K562 (cell line): ENCODE measurements at regions not wholly inside any gene's neighbourhood (a gene's known extent, or its start where the extent isn't known, plus 50 kb on each side); places are given as distances from the start of the nearest gene placed in this dataset.

ENCODE experiments used
- ATAC-seq: fragments of 200-7000 bp; cut with Tn5 transposase; 3 replicates; pipeline ENCODE4 v1.9.1; 2020; ENCODE audit warnings: moderate library complexity
- BruUV-seq: library from RNA; stranded (reverse); fragments of 400-500 nt; replicated peaks from 2 replicates; lab custom pipeline; 2021; lab: Mats Ljungman, UMichigan
- CTCF ChIA-PET: fragments of 300-600 bp; formaldehyde crosslinking; extraction: SDS; loops from one replicate; lab custom pipeline; 2021; ENCODE audit warnings: low intra/inter-chr PET ratio; lab: Yijun Ruan, JAX
- POLR2A ChIA-PET: fragments of 300-600, 350-650 bp; sonication (Branson Sonifier 250); formaldehyde crosslinking; extraction: SDS; loops from one replicate; lab custom pipeline; 2021; ENCODE audit warnings: antibody characterized with exemption, inconsistent platforms; lab: Yijun Ruan, JAX
- DNase-seq, 4 experiments: peaks; one replicate each; pipeline versions ENCODE4 v3.0.0 to v3.0.0-alpha.2; 2011 to 2018; ENCODE audit warnings: low spot score in 3 of 4, mixed read lengths in 3 of 4; ENCODE audit errors: extremely low read depth in 1 of 4
- FAIRE-seq: peaks from 2 replicates; lab custom pipeline; 2011; peaks lifted over from hg19 to GRCh38; lab: Jason Lieb, UNC
- H2AFZ ChIP-seq: 2 replicates; pipeline ENCODE4 v1.6.0; 2011; ENCODE audit warnings: low read depth, low read length, control low read depth, inconsistent platforms
- H3K27ac ChIP-seq: fragments of 200-600 bp; 3 replicates; pipeline ENCODE4 v1.8.0; 2011; ENCODE audit warnings: low read depth, mild to moderate bottlenecking, control low read depth, inconsistent platforms, low read length, moderate library complexity, mixed read lengths; ENCODE audit errors: extremely low read depth
- H3K27me3 ChIP-seq, 2 experiments: fragments of 300-600 bp in 1 of 2; 2 replicates in 1 of 2; 3 replicates in 1 of 2; pipeline versions ENCODE4 v1.6.0 to v1.8.0; 2011; ENCODE audit warnings: inconsistent platforms in 2 of 2, low read length in 2 of 2, mild to moderate bottlenecking in 1 of 2, mixed read lengths in 1 of 2, moderate library complexity in 1 of 2; ENCODE audit not compliant: control insufficient read depth in 2 of 2, insufficient read depth in 2 of 2
- H3K36me3 ChIP-seq: fragments of 300-600 bp; 3 replicates; pipeline ENCODE4 v1.8.0; 2011; ENCODE audit warnings: mild to moderate bottlenecking, low read length, inconsistent platforms; ENCODE audit not compliant: control insufficient read depth, insufficient read depth
- H3K4me1 ChIP-seq, 2 experiments: fragments of 200-600 bp in 1 of 2; replicated peaks in 1 of 2; 2 replicates in 1 of 2; 3 replicates in 1 of 2; pipeline versions ENCODE4 v1.5.1 to v1.8.0; 2011; ENCODE audit warnings: inconsistent platforms in 2 of 2, low read length in 2 of 2, mild to moderate bottlenecking in 1 of 2, mixed read lengths in 1 of 2, moderate library complexity in 1 of 2; ENCODE audit not compliant: control insufficient read depth in 2 of 2, insufficient read depth in 2 of 2
- H3K4me2 ChIP-seq: 2 replicates; pipeline ENCODE4 v1.6.1; 2011; ENCODE audit warnings: low read length, control low read depth, inconsistent platforms, mixed read lengths; ENCODE audit not compliant: insufficient read depth
- H3K4me3 ChIP-seq: fragments of 200-600 bp; sonication (generic), shearing (Covaris generic); 2 replicates; pipeline ENCODE4 v1.5.1; 2016; ENCODE audit warnings: control low read depth, inconsistent platforms
- H3K79me2 ChIP-seq: fragments of 200-600 bp; 3 replicates; pipeline ENCODE4 v1.8.0; 2011; ENCODE audit warnings: low read length, inconsistent platforms; ENCODE audit not compliant: control insufficient read depth, insufficient read depth
- H3K9ac ChIP-seq, 2 experiments: 2 replicates each; pipeline versions ENCODE4 v1.6.0 to v1.6.1; 2011; ENCODE audit warnings: low read depth in 2 of 2, low read length in 2 of 2, control low read depth in 1 of 2, inconsistent platforms in 1 of 2, mild to moderate bottlenecking in 1 of 2, mixed read lengths in 1 of 2; ENCODE audit not compliant: insufficient read depth in 1 of 2
- H3K9me1 ChIP-seq: one replicate; pipeline ENCODE4 v1.6.0; 2011; ENCODE audit warnings: inconsistent platforms, mild to moderate bottlenecking, low read length, moderate library complexity; ENCODE audit not compliant: control insufficient read depth, insufficient read depth
- H3K9me3 ChIP-seq: replicated peaks from 2 replicates; pipeline ENCODE4 v1.5.1; 2011; ENCODE audit warnings: low read depth, low read length, inconsistent platforms; ENCODE audit not compliant: control insufficient read depth, insufficient read depth
- H4K20me1 ChIP-seq: replicated peaks from 2 replicates; pipeline ENCODE4 v1.6.1; 2011; ENCODE audit warnings: low read length, inconsistent platforms, mixed read lengths; ENCODE audit not compliant: control insufficient read depth, insufficient read depth
- ARID2 ChIP-seq: fragments of 450-650 bp; IDR thresholded peaks from 2 replicates; pipeline ENCODE4 v1.6.1; 2017; ENCODE audit warnings: antibody characterized with exemption, mild to moderate bottlenecking
- ARNT ChIP-seq, 2 experiments: fragments of 450-650 bp; IDR thresholded peaks; 2 replicates each; pipeline ENCODE4 v1.6.1; 2016; ENCODE audit warnings: mild to moderate bottlenecking in 1 of 2
- C11orf30 ChIP-seq: fragments of 450-650 bp; IDR thresholded peaks from 2 replicates; pipeline ENCODE4 v1.6.1; 2016; ENCODE audit warnings: low read depth, mild to moderate bottlenecking
- CCAR2 ChIP-seq: fragments of 200-400 bp; formaldehyde crosslinking; IDR thresholded peaks from 2 replicates; pipeline ENCODE4 v1.6.1; 2017; ENCODE audit warnings: mild to moderate bottlenecking, low read depth, low read length
- CUX1 ChIP-seq: fragments of 200-800 bp; sonication (Bioruptor generic); IDR thresholded peaks from 2 replicates; pipeline ENCODE4 v1.6.1; 2016; ENCODE audit warnings: missing genetic modification characterization, missing compliant biosample characterization
- E2F8 ChIP-seq: fragments of 450-650 bp; IDR thresholded peaks from 2 replicates; pipeline ENCODE4 v1.7.1; 2018; ENCODE audit warnings: mild to moderate bottlenecking, low read depth; ENCODE audit not compliant: partially characterized antibody
- KDM5B ChIP-seq: fragments of 200-600 bp; sonication (generic); IDR thresholded peaks from 2 replicates; pipeline ENCODE4 v1.6.1; 2012; ENCODE audit warnings: low read depth, mild to moderate bottlenecking, moderate library complexity, low read length, control low read depth, inconsistent platforms; ENCODE audit not compliant: insufficient replicate concordance
- KHSRP ChIP-seq: fragments of 450-650 bp; IDR thresholded peaks from 2 replicates; pipeline ENCODE4 v1.6.1; 2017
- MAFG ChIP-seq: fragments of 450-650 bp; conservative IDR thresholded peaks from 2 replicates; pipeline ENCODE4 v1.6.1; 2016; ENCODE audit warnings: missing genetic modification characterization, missing compliant biosample characterization
- MITF ChIP-seq: IDR thresholded peaks from 2 replicates; pipeline ENCODE4 v1.6.1; 2014; ENCODE audit warnings: antibody characterized with exemption
- POLR3A ChIP-seq: IDR thresholded peaks from 2 replicates; pipeline ENCODE4 v1.6.1; 2011; ENCODE audit warnings: borderline replicate concordance, mild to moderate bottlenecking, moderate library complexity; ENCODE audit not compliant: insufficient read length, insufficient read depth; ENCODE audit errors: extremely low read depth
- TAF9B ChIP-seq: fragments of 450-650 bp; IDR thresholded peaks from 2 replicates; pipeline ENCODE4 v1.6.1; 2018; ENCODE audit warnings: mild to moderate bottlenecking; ENCODE audit not compliant: partially characterized antibody
- ZNF274 ChIP-seq: IDR thresholded peaks from 2 replicates; pipeline ENCODE4 v1.6.1; 2011; ENCODE audit warnings: low read depth, mild to moderate bottlenecking, low read length, moderate library complexity, borderline replicate concordance
- ZNF316 ChIP-seq: fragments of 450-650 bp; IDR thresholded peaks from 2 replicates; pipeline ENCODE4 v1.6.1; 2016
- ZNF699 ChIP-seq: fragments of 250-450 bp; sonication (Bioruptor Pico); IDR thresholded peaks from 2 replicates; pipeline ENCODE4 v1.8.0; 2021; ENCODE audit warnings: mild to moderate bottlenecking, moderate library complexity; ENCODE audit not compliant: insufficient replicate concordance
- WGBS: fragments of 100-300 bp; shearing (Covaris generic); methylation state at CpG from one replicate; pipeline ENCODE4 v1.1.6; 2016; ENCODE audit warnings: low coverage, mixed read lengths; ENCODE audit not compliant: insufficient coverage; ENCODE audit errors: missing lambda C conversion rate; 5-methylcytosine and 5-hydroxymethylcytosine counted together
- in situ Hi-C: fragments of 300-500 bp; cut with MboI; formaldehyde crosslinking; loops from 4 replicates; pipeline ENCODE4 v1.15.0; 2018; ENCODE audit warnings: inconsistent platforms, mixed read lengths
- intact Hi-C: fragments of 100-400 bp; cut with micrococcal nuclease; formaldehyde crosslinking; loops from 2 replicates; pipeline ENCODE4 v1.14.2; 2022

- FAIRE-seq (no peak), ATAC-seq (no peak), DNase-seq (no peak)
- Histone ChIP-seq H3K27ac (no peak overlapping the region), H3K79me2 (no peaks in the 10 kb centered on the region), H2AFZ (no peak overlapping the region), H3K9ac (no peak overlapping the region), H3K4me3 (no peak overlapping the region), H4K20me1 (no peaks in the 10 kb centered on the region), H3K9me1 (no peaks in the 10 kb centered on the region), H3K4me2 (no peak overlapping the region), H3K36me3 (no peaks in the 10 kb centered on the region), H3K9me3 (peaks cover 5% of the 10 kb centered on the region; the same call in 1 of the 2 replicates), H3K4me1 (no peaks in the 10 kb centered on the region), H3K27me3 (no peaks in the 10 kb centered on the region)
- in situ Hi-C loops (no loop called here), intact Hi-C loops (no loop called here)
- 0% methylated on average over 2 of the region's 2 CpGs for WGBS
- BruUV-seq = no TSS peak
- ChIA-PET CTCF (no interaction called here), POLR2A (no interaction called here)
- TF ChIP-seq E2F8 (no peak), ZNF699 (CRISPR knock-in tag) (no peak), KDM5B (no peak), ZNF316 (peak; percentile 74), CUX1 (CRISPR knock-in tag) (no peak), CCAR2 (no peak), ZNF274 (no peak), MITF (no peak), POLR3A (no peak), C11orf30 (peak; percentile 52; the same call in 1 of the 2 replicates), ARID2 (no peak), ARNT (IDR thresholded peaks at IDR 0.05) (no peak), KHSRP (no peak), MAFG (tag) (peak; percentile 31; the same call in 1 of the 2 replicates), TAF9B (no peak)
Measured at GRCh38 chr6:93745306-93745705, 325.9 kb upstream of the EPHA7 start.
